WERI-Rb-1 (cell line): ENCODE measurements at regions not wholly inside any gene's neighbourhood (a gene's known extent, or its start where the extent isn't known, plus 50 kb on each side); places are given as distances from the start of the nearest gene placed in this dataset.

ENCODE experiments used
- DNase-seq: peaks from one replicate; pipeline ENCODE4 v3.0.0-alpha.2; 2020
- H3K27ac ChIP-seq: fragments of 250-450 bp; sonication (Bioruptor Pico); 2 replicates; pipeline ENCODE4 v1.5.1; 2020; ENCODE audit warnings: mild to moderate bottlenecking, moderate library complexity
- H3K27me3 ChIP-seq: fragments of 250-450 bp; sonication (Bioruptor Pico); 2 replicates; pipeline ENCODE4 v1.5.1; 2021; ENCODE audit warnings: mild to moderate bottlenecking, low read depth, moderate library complexity; ENCODE audit not compliant: insufficient read depth, severe bottlenecking
- H3K36me3 ChIP-seq: fragments of 250-450 bp; sonication (Bioruptor Pico); 2 replicates; pipeline ENCODE4 v1.5.1; 2020; ENCODE audit warnings: mild to moderate bottlenecking, moderate library complexity
- H3K4me3 ChIP-seq: 2 replicates; pipeline ENCODE4 v1.5.1; 2011; ENCODE audit warnings: low read depth, mild to moderate bottlenecking, control low read depth, low read length
- H3K9me3 ChIP-seq: fragments of 250-450 bp; sonication (Bioruptor Pico); 2 replicates; pipeline ENCODE4 v1.5.1; 2021; ENCODE audit warnings: mild to moderate bottlenecking, moderate library complexity; ENCODE audit not compliant: severe bottlenecking
- TF ChIP-seq, protein P1 (sequence below): IDR thresholded peaks from 2 replicates; pipeline ENCODE4 v1.5.1; 2011; ENCODE audit warnings: low read depth, mild to moderate bottlenecking, control low read depth, inconsistent platforms, low read length

DNA sequence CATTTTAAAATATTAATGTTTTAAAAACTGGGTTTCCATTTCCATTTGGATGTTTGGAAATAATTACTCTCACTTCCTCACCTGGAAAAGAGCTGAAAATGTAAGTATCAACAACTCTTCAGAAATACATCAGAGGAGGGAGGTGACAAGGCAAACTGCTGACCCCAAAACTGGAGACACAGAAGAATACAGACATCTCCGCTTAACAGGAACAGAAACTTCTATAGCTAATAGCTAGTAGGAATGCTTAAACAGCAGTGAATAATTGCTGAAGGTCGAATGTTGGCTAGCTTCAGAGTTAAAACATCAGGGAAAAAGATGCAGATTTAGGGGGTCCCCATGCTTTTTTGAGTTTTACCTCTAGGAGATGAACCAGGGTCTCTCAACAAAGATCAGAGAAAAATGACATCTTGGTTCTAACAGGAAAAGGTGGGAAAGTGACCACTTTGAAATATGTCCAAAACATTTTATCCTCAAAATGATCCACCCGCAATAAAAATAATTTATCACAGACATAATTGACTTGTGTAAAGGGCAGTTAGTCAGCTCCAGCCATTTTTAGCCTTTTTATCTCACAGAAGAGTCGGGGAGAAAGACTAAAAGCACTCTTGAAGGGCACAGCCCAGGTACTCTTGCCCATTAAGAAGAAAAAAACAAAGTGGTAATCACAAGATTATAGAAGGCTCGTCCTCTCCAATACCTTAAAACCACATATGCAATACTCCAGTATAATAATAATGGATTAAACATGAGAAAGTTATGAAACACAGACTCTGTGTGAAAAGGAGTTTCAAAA, 1474.9 kb downstream of the EFNA5 start:
- no peak for DNase-seq
- TF ChIP-seq, protein P1, sequence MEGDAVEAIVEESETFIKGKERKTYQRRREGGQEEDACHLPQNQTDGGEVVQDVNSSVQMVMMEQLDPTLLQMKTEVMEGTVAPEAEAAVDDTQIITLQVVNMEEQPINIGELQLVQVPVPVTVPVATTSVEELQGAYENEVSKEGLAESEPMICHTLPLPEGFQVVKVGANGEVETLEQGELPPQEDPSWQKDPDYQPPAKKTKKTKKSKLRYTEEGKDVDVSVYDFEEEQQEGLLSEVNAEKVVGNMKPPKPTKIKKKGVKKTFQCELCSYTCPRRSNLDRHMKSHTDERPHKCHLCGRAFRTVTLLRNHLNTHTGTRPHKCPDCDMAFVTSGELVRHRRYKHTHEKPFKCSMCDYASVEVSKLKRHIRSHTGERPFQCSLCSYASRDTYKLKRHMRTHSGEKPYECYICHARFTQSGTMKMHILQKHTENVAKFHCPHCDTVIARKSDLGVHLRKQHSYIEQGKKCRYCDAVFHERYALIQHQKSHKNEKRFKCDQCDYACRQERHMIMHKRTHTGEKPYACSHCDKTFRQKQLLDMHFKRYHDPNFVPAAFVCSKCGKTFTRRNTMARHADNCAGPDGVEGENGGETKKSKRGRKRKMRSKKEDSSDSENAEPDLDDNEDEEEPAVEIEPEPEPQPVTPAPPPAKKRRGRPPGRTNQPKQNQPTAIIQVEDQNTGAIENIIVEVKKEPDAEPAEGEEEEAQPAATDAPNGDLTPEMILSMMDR = no peak
- H3K27ac ChIP-seq = no peak overlapping the region
- no peak overlapping the region for H3K4me3 ChIP-seq
- H3K36me3 ChIP-seq = no peaks in the 10 kb centered on the region
- H3K27me3 ChIP-seq = no peaks in the 10 kb centered on the region
- H3K9me3 ChIP-seq = no peaks in the 10 kb centered on the region

DNA sequence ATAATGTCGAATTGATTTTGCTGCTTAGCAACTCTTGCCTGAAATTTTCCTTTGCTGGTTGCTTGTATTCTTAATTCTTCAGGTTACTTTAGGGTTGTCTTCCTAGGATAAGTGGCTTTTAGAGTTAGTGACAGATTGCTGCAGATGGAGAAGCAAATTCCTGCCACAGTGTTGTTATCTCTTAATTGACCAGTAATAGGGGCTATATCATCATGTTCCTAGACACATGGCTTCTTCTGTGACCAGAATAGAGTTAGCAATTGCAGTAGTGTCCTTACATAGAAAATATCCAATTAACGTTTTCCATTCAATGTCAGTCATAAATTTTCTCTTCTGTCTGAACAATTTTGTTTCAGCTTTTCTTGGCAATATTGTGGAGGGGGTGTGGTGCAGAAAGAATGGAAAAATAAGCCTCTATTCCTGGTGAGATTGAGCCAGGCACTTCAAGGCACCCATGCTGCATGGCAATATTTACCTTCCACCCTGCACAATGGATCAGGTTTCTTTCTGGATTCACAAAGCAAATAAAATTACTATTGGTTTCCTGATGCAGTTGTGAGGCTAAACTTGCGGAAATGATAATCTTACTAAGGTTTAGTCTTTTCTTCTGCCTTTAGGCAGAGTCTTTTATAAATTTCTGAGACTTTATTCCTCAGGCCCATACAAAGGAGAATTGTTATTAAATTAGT, 1481.5 kb downstream of the EFNA5 start:
- Histone ChIP-seq H3K9me3 (no peaks in the 10 kb centered on the region), H3K4me3 (no peak overlapping the region), H3K36me3 (no peaks in the 10 kb centered on the region), H3K27ac (no peak overlapping the region), H3K27me3 (no peaks in the 10 kb centered on the region)
- DNase-seq = no peak
- TF ChIP-seq, protein P1 = no peak

DNA sequence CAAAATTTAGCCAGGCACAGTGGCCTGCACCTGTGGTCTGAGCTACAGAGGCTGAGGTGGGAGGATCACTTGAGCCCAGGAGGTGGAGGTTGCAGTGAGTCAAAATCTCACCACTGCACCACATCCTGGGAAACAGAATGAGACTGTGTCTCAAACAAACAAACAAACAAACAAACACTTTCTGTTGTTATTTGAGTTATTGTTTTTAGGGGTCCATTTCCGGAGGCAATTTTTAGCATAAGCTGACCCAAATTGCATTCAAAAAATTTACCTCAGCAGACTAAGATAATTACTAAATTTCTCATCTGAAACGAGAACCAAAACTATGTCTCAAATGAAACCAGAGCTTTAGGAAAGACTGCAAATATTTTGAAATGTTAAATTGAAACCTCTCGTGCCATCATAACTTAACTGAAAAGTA, 1485.1 kb downstream of the EFNA5 start:
- Histone ChIP-seq H3K4me3 (no peak overlapping the region), H3K36me3 (no peaks in the 10 kb centered on the region), H3K27ac (no peak overlapping the region), H3K27me3 (no peaks in the 10 kb centered on the region), H3K9me3 (no peaks in the 10 kb centered on the region)
- TF ChIP-seq, protein P1 = no peak
- DNase-seq = no peak

DNA sequence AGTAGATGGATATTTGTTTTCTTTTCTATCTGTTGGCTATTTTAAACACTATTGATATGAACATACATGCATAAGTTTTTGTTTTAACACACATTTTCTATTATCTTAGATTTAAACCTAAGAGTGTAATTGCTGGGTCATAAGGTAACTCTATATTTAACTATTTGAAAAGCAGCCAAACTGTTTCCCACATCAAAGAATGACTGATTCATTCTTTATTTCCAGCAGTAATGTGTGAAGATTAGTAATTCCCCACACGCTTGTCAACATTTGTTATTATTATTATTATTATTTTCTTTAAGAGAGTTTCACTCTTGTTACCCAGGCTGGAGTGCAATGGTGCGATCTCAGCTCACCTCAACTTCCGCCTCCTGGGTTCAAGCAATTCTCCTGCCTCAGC, 1495.8 kb downstream of the EFNA5 start:
- TF ChIP-seq, protein P1 = no peak
- no peak overlapping the region for H3K4me3 ChIP-seq
- no peak for DNase-seq
- no peaks in the 10 kb centered on the region for H3K36me3 ChIP-seq
- no peaks in the 10 kb centered on the region for H3K9me3 ChIP-seq
- no peak overlapping the region for H3K27ac ChIP-seq
- H3K27me3 ChIP-seq = no peaks in the 10 kb centered on the region

DNA sequence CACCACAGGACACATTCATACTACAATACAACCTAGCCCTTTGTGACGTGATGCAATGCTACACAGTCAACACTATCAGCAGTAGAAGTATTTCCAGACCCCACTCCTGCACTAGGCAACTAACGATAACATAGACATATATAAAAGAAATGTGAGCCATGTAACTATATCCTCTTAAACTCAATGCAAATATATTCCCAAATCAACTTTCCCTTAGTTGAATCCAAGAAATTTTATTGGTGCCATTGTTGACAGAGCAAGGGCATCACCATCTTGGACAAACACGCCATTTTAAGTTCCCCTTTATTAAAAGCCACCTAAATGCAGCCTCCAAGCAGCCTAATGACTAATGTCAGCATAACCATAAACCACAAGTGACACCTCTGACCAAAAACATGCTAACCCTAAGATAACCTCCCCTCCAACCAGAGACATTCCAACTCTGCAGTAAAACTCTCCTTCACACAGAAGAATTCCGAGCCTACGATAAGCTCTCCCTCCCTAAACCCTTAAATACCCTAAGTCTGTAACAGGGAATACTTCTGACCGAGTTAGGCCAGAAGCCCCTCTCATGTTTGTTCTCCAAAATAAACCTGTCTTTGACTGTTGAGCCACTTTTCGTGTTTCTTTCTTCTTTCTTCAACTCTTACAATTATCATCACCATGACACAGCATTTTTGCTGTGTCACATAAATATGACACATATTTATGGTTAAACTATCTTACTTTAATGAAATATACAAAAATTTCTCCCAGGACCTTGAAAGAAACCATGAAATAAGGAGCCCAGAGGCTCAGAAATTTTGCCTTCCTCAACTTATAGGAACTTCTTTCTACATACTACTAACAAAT, 1497.8 kb downstream of the EFNA5 start:
- H3K4me3 ChIP-seq = no peak overlapping the region
- no peaks in the 10 kb centered on the region for H3K36me3 ChIP-seq
- no peaks in the 10 kb centered on the region for H3K9me3 ChIP-seq
- H3K27me3 ChIP-seq = no peaks in the 10 kb centered on the region
- no peak for DNase-seq
- H3K27ac ChIP-seq = no peak overlapping the region
- TF ChIP-seq, protein P1 = no peak
